ENCODE measurements at regions not wholly inside any gene's neighbourhood (a gene's known extent, or its start where the extent isn't known, plus 50 kb on each side); places are given as distances from the start of the nearest gene placed in this dataset.

DNA sequence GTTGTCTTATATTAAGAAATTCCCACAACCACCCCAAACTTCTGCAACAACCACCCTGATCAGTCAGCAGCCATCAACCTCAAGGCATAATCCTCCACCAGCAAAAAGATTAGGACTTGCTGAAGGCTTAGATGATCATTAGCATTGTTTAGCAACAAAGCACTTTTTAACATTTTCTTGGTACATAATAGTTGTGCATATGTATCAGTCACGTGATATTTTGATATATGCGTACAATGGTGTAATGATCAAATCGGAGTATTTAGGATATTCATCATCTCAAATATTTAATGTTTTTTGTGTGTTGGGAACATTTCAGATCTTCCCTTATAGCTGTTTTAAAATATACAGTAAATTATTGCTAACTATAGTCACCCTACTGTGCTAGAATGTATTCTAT, 73.5 kb upstream of the API5 start:
- no peak for DNase-seq (ENCODE audit: low spot score)
- Mint-ChIP-seq H3K36me3 (ENCODE audit: low read depth, unreplicated experiment) (peaks cover 3% of the 10 kb centered on the region), H3K9me3 (ENCODE audit: unreplicated experiment) (no peaks in the 10 kb centered on the region), H3K4me3 (ENCODE audit: unreplicated experiment) (no peak overlapping the region), H3K27ac (ENCODE audit: unreplicated experiment) (no peak overlapping the region), H3K27me3 (ENCODE audit: unreplicated experiment) (no peaks in the 10 kb centered on the region), H3K4me1 (ENCODE audit: unreplicated experiment) (no peaks in the 10 kb centered on the region)
- TF ChIP-seq, protein P1, sequence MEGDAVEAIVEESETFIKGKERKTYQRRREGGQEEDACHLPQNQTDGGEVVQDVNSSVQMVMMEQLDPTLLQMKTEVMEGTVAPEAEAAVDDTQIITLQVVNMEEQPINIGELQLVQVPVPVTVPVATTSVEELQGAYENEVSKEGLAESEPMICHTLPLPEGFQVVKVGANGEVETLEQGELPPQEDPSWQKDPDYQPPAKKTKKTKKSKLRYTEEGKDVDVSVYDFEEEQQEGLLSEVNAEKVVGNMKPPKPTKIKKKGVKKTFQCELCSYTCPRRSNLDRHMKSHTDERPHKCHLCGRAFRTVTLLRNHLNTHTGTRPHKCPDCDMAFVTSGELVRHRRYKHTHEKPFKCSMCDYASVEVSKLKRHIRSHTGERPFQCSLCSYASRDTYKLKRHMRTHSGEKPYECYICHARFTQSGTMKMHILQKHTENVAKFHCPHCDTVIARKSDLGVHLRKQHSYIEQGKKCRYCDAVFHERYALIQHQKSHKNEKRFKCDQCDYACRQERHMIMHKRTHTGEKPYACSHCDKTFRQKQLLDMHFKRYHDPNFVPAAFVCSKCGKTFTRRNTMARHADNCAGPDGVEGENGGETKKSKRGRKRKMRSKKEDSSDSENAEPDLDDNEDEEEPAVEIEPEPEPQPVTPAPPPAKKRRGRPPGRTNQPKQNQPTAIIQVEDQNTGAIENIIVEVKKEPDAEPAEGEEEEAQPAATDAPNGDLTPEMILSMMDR (IDR thresholded peaks at IDR 0.05; ENCODE audit: unreplicated experiment), result no peak

DNA sequence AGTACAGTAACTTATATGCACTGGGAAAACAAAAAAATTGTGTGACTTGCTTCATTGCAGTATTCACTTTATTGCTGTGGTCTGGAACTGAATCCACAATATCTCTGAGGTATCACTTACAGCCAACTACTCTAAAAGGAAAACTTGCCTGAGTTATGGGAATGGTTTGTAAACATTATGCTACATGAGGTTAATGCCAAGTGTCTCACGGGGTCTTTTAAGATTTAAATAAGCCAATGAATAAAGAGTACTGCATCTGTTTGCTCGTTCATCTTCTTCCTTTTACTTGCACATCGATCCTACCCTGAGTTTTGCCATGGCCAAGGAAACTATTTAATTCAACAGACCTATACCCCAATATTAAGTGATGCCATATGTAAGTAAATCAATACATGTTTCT, 72.0 kb upstream of the API5 start:
- H3K4me3 Mint-ChIP-seq (ENCODE audit: unreplicated experiment), result no peak overlapping the region
- no peaks in the 10 kb centered on the region for H3K36me3 Mint-ChIP-seq (ENCODE audit: low read depth, unreplicated experiment)
- no peaks in the 10 kb centered on the region for H3K4me1 Mint-ChIP-seq (ENCODE audit: unreplicated experiment)
- H3K27ac Mint-ChIP-seq (ENCODE audit: unreplicated experiment), result no peak overlapping the region
- H3K27me3 Mint-ChIP-seq (ENCODE audit: unreplicated experiment), result no peaks in the 10 kb centered on the region
- no peak for DNase-seq (ENCODE audit: low spot score)
- TF ChIP-seq, protein P1 (IDR thresholded peaks at IDR 0.05; ENCODE audit: unreplicated experiment), result no peak
- H3K9me3 Mint-ChIP-seq (ENCODE audit: unreplicated experiment), result no peaks in the 10 kb centered on the region

DNA sequence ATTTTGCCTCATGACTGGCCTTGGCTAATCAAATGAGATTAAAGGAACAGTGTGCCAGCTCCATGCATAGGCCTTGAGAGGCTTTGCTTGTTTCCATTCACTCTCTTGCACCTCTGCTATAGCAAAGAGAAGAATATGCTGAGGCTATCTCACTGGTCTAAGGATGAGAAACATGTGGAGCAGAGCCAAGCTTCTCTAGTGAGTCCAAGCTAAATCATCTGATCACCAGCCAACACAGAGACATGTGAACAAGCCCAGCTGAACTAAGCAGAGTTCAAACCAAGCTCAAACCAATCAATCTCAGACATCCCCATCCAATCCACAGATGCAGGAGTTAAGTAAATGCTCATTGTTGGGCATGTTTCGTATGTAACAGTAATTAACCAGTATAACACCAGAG, 69.4 kb upstream of the API5 start:
- TF ChIP-seq, protein P1 (IDR thresholded peaks at IDR 0.05; ENCODE audit: unreplicated experiment), result no peak
- Mint-ChIP-seq H3K9me3 (ENCODE audit: unreplicated experiment) (peaks cover 7% of the 10 kb centered on the region), H3K27ac (ENCODE audit: unreplicated experiment) (no peak overlapping the region), H3K27me3 (ENCODE audit: unreplicated experiment) (no peaks in the 10 kb centered on the region), H3K4me1 (ENCODE audit: unreplicated experiment) (no peaks in the 10 kb centered on the region), H3K36me3 (ENCODE audit: low read depth, unreplicated experiment) (no peaks in the 10 kb centered on the region), H3K4me3 (ENCODE audit: unreplicated experiment) (no peak overlapping the region)
- DNase-seq (ENCODE audit: low spot score), result no peak

DNA sequence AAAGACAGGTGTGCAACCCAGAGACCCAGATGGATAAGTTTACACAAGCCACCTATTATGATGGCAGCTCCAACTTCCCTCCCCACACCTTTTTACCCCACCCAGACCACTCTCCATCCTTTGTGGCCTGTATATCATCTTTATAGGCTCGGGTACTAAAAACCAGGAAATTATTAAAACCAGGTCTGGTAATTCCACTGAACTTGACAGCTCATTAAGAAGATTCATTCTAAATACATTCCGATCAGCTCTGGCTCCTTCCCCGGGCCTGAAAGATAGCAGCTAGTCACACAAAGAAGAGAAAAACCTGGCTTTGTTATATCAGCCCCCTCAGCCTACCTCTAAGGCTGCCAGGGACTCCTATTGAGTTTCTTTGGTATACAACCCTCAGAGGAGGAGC, 67.9 kb upstream of the API5 start:
- TF ChIP-seq, protein P1 (IDR thresholded peaks at IDR 0.05; ENCODE audit: unreplicated experiment), result no peak
- no peak for DNase-seq (ENCODE audit: low spot score)
- Mint-ChIP-seq H3K36me3 (ENCODE audit: low read depth, unreplicated experiment) (no peaks in the 10 kb centered on the region), H3K4me1 (ENCODE audit: unreplicated experiment) (no peaks in the 10 kb centered on the region), H3K4me3 (ENCODE audit: unreplicated experiment) (no peak overlapping the region), H3K9me3 (ENCODE audit: unreplicated experiment) (peaks cover 7% of the 10 kb centered on the region), H3K27ac (ENCODE audit: unreplicated experiment) (no peak overlapping the region), H3K27me3 (ENCODE audit: unreplicated experiment) (no peaks in the 10 kb centered on the region)

DNA sequence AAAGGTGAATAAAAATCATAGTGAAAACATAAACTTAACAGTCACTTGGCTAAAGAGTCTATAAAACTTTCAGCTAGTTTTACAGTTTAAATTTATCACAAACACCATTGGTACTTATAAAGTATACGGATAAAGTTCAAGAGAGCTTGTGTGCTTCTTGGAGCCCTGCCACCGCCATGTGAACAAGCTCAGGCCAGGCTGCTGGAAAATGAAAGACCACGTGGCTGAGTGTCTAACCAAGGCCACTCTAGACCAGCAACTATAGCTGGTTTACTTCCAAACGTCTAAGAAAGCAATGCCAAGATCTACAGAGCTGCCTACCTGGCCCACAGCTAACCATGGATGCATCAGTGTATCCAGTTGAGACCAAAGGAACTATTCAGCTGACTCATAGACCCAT, 66.3 kb upstream of the API5 start:
- no peak for DNase-seq (ENCODE audit: low spot score)
- TF ChIP-seq, protein P1 (IDR thresholded peaks at IDR 0.05; ENCODE audit: unreplicated experiment), result no peak
- H3K9me3 Mint-ChIP-seq (ENCODE audit: unreplicated experiment), result peaks cover 7% of the 10 kb centered on the region
- no peaks in the 10 kb centered on the region for H3K27me3 Mint-ChIP-seq (ENCODE audit: unreplicated experiment)
- H3K4me1 Mint-ChIP-seq (ENCODE audit: unreplicated experiment), result no peaks in the 10 kb centered on the region
- no peak overlapping the region for H3K27ac Mint-ChIP-seq (ENCODE audit: unreplicated experiment)
- no peak overlapping the region for H3K4me3 Mint-ChIP-seq (ENCODE audit: unreplicated experiment)
- no peaks in the 10 kb centered on the region for H3K36me3 Mint-ChIP-seq (ENCODE audit: low read depth, unreplicated experiment)
